HUES64 (cell line): ENCODE measurements at regions not wholly inside any gene's neighbourhood (a gene's known extent, or its start where the extent isn't known, plus 50 kb on each side); places are given as distances from the start of the nearest gene placed in this dataset.
"Not testable (repeated sequence)": the region's sequence is repeated elsewhere in the genome, so short reads cannot be mapped to it uniquely, and the experiment has no call there.

Experiments
- H3K27ac ChIP-seq: 2 replicates; pipeline ENCODE4 v1.7.0; 2013; ENCODE audit warnings: low read depth, low read length, inconsistent platforms
- H3K27me3 ChIP-seq: 2 replicates; pipeline ENCODE4 v1.6.1; 2013; ENCODE audit warnings: mild to moderate bottlenecking, low read length; ENCODE audit not compliant: insufficient read depth
- H3K36me3 ChIP-seq: 2 replicates; pipeline ENCODE4 v1.6.1; 2013; ENCODE audit warnings: mild to moderate bottlenecking, low read length; ENCODE audit not compliant: insufficient read depth
- H3K4me1 ChIP-seq: 2 replicates; pipeline ENCODE4 v1.6.1; 2013; ENCODE audit warnings: mild to moderate bottlenecking, low read length, moderate library complexity; ENCODE audit not compliant: insufficient read depth
- H3K4me3 ChIP-seq: 2 replicates; pipeline ENCODE4 v1.5.1; 2013; ENCODE audit warnings: mild to moderate bottlenecking, low read length, moderate library complexity
- H3K9ac ChIP-seq: 2 replicates; pipeline ENCODE4 v1.6.1; 2013; ENCODE audit warnings: mild to moderate bottlenecking, low read depth, low read length
- H3K9me3 ChIP-seq: 2 replicates; pipeline ENCODE4 v1.6.1; 2013; ENCODE audit warnings: low read depth, low read length; ENCODE audit not compliant: insufficient read depth
- WGBS: fragments of 150-250, 120-280 bp; methylation state at CpG from one replicate; pipeline ENCODE4 v1.1.7; 2013; ENCODE audit warnings: missing lambda C conversion rate; 5-methylcytosine and 5-hydroxymethylcytosine counted together

DNA sequence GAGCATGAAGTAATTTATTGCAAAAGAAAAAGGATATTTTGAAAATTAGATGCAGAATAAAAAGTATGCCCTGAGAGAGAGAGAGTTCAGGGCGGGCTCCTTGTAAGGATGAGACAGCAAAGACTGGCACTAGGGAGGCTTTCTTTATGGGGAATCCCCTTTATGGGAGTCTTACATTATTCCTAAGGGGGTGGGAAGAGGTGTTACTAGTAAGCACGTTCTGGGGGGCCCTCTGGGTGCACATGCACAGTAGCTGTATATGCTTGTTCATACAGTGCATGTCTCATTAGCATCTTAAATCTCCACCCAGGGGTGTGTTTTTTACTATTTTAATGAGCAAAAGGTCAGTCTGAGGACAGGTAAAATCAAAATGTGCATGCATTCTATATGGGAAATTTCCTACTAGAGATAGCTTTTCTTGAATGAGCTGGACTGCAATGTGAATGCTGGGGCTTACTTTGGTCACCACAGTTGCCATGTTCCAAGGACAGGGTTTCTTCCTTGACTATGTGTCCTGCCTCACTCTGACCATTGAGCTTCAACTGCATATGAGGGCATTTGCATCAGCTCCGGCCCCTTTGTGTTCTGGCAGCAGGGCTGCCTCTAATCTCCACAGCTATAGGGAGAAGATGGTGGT lies 614.1 kb downstream of the NUF2 start:
- Histone ChIP-seq H3K4me1 (no peaks in the 10 kb centered on the region), H3K9me3 (no peaks in the 10 kb centered on the region), H3K27me3 (no peaks in the 10 kb centered on the region), H3K27ac (no peak overlapping the region), H3K36me3 (no peaks in the 10 kb centered on the region), H3K9ac (no peak overlapping the region), H3K4me3 (no peak overlapping the region)
- 92% methylated on average over 3 of the region's 3 CpGs for WGBS

DNA sequence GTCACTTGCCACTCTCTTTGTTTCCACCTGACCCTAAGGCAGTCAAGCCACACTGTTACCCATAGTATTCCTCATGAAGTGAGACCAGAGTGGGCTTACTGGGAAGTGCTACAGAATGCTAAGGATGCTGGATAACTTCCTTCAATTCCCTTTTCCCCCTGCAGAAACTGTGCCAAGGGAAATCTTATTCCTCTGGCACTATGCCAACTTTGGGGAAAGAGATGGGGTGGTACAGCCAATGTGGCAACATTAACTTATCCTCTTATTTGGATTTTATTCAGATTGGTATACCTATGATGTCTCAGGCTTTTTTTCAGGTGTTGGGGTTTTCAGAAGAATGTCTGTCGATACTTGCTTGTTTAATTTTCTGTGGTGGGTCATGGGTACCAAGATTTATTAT lies 599.4 kb upstream of the PBX1 start:
- Histone ChIP-seq H3K27me3 (no peaks in the 10 kb centered on the region), H3K9ac (no peak overlapping the region), H3K27ac (no peak overlapping the region), H3K4me3 (no peak overlapping the region), H3K9me3 (peaks cover 10% of the 10 kb centered on the region), H3K4me1 (no peaks in the 10 kb centered on the region), H3K36me3 (no peaks in the 10 kb centered on the region)
- WGBS: 88% methylated on average over 1 of the region's 1 CpG

- no peaks in the 10 kb centered on the region for H3K27me3 ChIP-seq
- no peaks in the 10 kb centered on the region for H3K36me3 ChIP-seq
- H3K9me3 ChIP-seq: no peaks in the 10 kb centered on the region
- H3K4me3 ChIP-seq: no peak overlapping the region
- H3K4me1 ChIP-seq: no peaks in the 10 kb centered on the region
- no peak overlapping the region for H3K27ac ChIP-seq
- WGBS: 100% methylated on average over 1 of the region's 2 CpGs
- no peak overlapping the region for H3K9ac ChIP-seq
Measured at GRCh38 chr1:163970151-163970550, 588.8 kb upstream of the PBX1 start.

DNA sequence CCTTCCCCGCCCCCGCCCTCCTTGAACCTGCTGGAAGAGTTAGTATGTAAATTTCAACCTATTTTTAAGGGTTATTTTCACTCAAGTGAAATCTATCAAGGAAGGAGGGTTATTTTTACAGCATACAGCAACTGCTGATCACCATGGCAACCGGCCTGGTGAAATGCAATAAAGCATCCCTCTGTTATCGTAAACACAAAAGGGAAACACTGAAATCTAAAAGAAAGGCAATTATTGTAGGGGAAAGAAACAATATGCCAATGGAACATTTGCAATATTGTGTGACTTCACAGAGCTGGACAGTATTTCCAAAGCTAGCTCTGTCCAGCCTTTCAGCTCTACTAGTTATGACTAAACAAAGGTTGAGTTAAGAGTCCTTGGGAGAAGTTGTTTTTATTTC lies 588.3 kb upstream of the PBX1 start:
- 100% methylated on average over 2 of the region's 4 CpGs for WGBS

DNA sequence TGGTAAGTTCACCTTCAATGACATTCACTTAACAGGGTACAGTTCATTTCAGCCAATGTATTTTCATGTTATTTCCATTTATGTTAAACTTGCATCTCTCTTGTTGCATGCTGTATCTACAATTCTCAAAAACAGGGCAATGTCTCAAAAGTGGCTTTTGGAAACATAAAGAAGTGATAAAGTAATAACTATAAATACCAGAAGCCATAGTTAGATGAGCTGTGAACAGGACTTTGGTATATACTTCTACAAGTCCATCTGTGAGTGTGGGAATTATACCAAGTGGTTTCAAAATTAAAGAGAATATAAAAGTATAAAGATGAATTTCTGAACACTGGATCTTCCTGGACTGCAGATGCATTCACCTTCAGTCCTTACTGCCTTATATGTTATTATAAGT lies 585.4 kb upstream of the PBX1 start:
- H3K9ac ChIP-seq: no peak overlapping the region
- no peaks in the 10 kb centered on the region for H3K36me3 ChIP-seq
- H3K9me3 ChIP-seq: no peaks in the 10 kb centered on the region
- no peaks in the 10 kb centered on the region for H3K27me3 ChIP-seq
- H3K27ac ChIP-seq: no peak overlapping the region
- no peaks in the 10 kb centered on the region for H3K4me1 ChIP-seq
- H3K4me3 ChIP-seq: no peak overlapping the region

More for the DNA sequence above, 588.3 kb upstream of the PBX1 start:
- no peaks in the 10 kb centered on the region for H3K4me1 ChIP-seq
- no peaks in the 10 kb centered on the region for H3K27me3 ChIP-seq
- no peaks in the 10 kb centered on the region for H3K36me3 ChIP-seq
- H3K27ac ChIP-seq: no peak overlapping the region
- no peaks in the 10 kb centered on the region for H3K9me3 ChIP-seq
- H3K4me3 ChIP-seq: no peak overlapping the region
- no peak overlapping the region for H3K9ac ChIP-seq

DNA sequence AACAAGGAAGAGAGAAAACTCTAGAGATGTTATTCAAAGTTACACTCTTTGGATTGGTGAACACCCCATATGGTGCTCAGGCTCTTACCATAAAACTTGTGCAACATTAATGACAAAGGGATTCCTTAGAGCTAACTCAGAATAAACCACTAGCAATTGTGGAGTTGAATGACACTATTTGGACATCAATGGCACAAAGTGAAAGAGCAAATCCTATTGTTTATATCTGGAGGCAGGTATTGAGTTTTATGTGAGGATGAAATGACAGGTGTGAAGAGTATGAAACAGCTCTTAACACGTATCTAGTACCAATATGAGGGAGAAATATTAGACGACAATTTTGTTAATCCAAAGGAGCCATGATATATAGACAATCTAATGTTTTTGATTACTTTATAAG lies 584.9 kb upstream of the PBX1 start:
- H3K27me3 ChIP-seq: no peaks in the 10 kb centered on the region
- no peaks in the 10 kb centered on the region for H3K9me3 ChIP-seq
- no peaks in the 10 kb centered on the region for H3K4me1 ChIP-seq
- H3K4me3 ChIP-seq: no peak overlapping the region
- no peaks in the 10 kb centered on the region for H3K36me3 ChIP-seq
- H3K27ac ChIP-seq: no peak overlapping the region
- H3K9ac ChIP-seq: no peak overlapping the region
- 100% methylated on average over 1 of the region's 2 CpGs for WGBS

GRCh38 chr1:163980394-163980793 lies 578.6 kb upstream of the PBX1 start:
- Histone ChIP-seq H3K36me3 (no peaks in the 10 kb centered on the region), H3K4me1 (no peaks in the 10 kb centered on the region), H3K9me3 (no peaks in the 10 kb centered on the region), H3K4me3 (no peak overlapping the region), H3K9ac (no peak overlapping the region), H3K27me3 (no peaks in the 10 kb centered on the region), H3K27ac (no peak overlapping the region)
- 86% methylated on average over 1 of the region's 1 CpG for WGBS

DNA sequence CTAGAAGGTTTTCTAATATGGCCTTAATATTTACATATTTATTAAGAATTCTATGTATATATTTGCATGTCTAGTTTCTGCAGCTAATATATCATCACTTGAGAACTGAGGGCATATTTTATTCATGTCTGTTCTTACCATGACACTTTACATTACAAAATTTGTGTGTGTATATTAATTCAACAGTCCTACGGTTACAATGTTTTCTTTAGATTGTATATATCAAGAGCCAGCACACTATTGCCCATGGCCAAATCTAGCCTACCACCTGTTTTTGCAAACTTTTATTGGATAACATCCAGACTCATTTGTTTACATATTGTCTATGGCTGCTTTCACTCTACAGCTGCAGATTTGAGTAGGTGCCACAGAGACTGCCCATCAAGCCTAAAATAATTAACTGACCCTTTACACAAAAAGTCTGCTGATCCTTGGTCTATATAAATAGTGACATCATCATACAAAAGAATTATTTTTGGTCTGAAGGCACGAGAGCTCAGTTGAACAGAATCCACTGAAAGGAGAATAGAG lies 577.4 kb upstream of the PBX1 start:
- no peak overlapping the region for H3K4me3 ChIP-seq
- no peaks in the 10 kb centered on the region for H3K4me1 ChIP-seq
- WGBS: 96% methylated on average over 2 of the region's 2 CpGs
- H3K27ac ChIP-seq: no peak overlapping the region
- H3K36me3 ChIP-seq: no peaks in the 10 kb centered on the region
- no peak overlapping the region for H3K9ac ChIP-seq
- no peaks in the 10 kb centered on the region for H3K27me3 ChIP-seq
- H3K9me3 ChIP-seq: no peaks in the 10 kb centered on the region

DNA sequence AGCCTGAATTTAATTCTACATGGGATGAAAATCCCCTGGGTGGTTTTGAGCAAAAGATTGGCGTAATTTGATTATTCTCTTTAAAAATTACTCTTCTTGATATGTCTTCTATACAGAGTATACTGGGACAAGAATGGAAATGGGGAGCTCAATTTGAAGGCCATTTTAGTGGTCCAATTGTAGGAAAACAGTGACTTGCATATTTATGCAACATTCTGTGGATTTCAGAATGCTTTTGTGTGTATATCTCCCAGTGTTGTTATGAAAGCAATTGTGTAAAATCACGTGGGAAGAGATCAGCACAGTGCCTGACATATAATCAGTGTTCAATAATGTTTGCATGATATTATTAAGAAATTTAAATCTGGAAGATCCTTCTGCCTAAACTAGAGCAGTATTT lies 575.9 kb upstream of the PBX1 start:
- no peak overlapping the region for H3K27ac ChIP-seq
- 72% methylated on average over 1 of the region's 2 CpGs for WGBS
- H3K27me3 ChIP-seq: no peaks in the 10 kb centered on the region
- H3K9ac ChIP-seq: no peak overlapping the region
- no peaks in the 10 kb centered on the region for H3K9me3 ChIP-seq
- no peaks in the 10 kb centered on the region for H3K36me3 ChIP-seq
- no peaks in the 10 kb centered on the region for H3K4me1 ChIP-seq
- H3K4me3 ChIP-seq: no peak overlapping the region

DNA sequence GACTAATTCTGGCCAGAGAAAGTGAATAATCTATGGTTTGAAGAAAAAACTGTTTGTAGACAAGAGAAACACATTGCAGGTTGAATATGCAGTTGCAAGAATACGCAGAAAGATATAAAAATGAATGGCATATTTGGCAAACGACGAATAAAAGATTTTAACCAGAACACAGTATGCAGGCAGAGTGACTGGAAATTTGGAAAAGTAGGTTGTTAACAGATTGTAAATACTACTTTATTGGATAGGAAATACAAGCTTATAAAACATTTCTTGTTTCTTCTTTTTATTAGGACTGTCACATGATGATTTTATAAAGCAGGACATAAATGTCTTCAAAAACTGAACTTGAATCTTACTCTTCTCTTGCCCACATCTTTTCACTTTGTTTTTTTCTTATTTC lies 573.3 kb upstream of the PBX1 start:
- H3K9me3 ChIP-seq: no peaks in the 10 kb centered on the region
- no peak overlapping the region for H3K27ac ChIP-seq
- no peaks in the 10 kb centered on the region for H3K4me1 ChIP-seq
- no peaks in the 10 kb centered on the region for H3K36me3 ChIP-seq
- no peak overlapping the region for H3K9ac ChIP-seq
- 95% methylated on average over 3 of the region's 3 CpGs for WGBS
- no peaks in the 10 kb centered on the region for H3K27me3 ChIP-seq
- H3K4me3 ChIP-seq: no peak overlapping the region

DNA sequence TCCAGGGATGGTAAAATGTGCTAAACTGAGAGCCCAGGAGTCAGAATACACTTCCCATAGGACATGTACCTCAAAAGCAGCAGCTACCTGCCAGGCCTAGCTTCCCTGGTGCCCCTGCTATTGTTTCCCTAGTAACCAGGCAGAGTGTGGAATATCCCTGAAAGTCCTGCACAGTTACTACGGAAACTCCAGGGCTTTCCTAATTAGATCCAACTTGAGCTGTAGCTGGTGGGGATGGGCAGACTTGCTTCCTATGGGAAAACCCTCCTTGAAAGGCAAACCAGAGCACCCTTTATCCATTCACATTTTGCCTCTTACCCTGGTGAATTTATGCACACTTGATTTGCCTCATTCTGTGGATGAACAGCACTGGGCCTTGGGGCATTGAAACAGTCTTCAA lies 559.9 kb upstream of the PBX1 start:
- H3K27me3 ChIP-seq: no peaks in the 10 kb centered on the region
- WGBS: 92% methylated on average over 1 of the region's 1 CpG
- no peak overlapping the region for H3K9ac ChIP-seq
- H3K36me3 ChIP-seq: no peaks in the 10 kb centered on the region
- no peaks in the 10 kb centered on the region for H3K9me3 ChIP-seq
- no peaks in the 10 kb centered on the region for H3K4me1 ChIP-seq
- no peak overlapping the region for H3K27ac ChIP-seq
- H3K4me3 ChIP-seq: no peak overlapping the region

DNA sequence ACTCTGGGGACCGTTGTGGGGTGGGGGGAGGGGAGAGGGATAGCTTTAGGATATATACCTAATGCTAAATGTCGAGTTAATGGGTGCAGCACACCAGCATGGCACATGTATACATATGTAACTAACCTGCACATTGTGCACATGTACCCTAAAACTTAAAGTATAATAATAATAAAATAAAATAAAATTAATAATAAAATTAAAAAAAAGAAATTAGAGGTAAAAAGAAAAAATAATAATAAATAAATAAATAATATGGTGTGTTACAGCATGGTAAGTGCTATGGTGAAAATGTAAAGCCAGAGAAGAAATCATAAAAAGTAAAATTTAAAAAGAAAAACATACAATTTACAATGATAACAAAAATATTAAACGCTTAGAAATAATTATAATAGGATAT lies 552.8 kb upstream of the PBX1 start:
- not testable (repeated sequence) for H3K4me1 ChIP-seq, H3K27me3 ChIP-seq, H3K4me3 ChIP-seq, H3K9ac ChIP-seq, H3K9me3 ChIP-seq, H3K27ac ChIP-seq, H3K36me3 ChIP-seq
- 92% methylated on average over 1 of the region's 3 CpGs for WGBS
